ENCODE measurements at regions not wholly inside any gene's neighbourhood (a gene's known extent, or its start where the extent isn't known, plus 50 kb on each side); places are given as distances from the start of the nearest gene placed in this dataset.
A peak's percentile ranks its signal among the peaks of the same experiment; 100 is the strongest.

DNA sequence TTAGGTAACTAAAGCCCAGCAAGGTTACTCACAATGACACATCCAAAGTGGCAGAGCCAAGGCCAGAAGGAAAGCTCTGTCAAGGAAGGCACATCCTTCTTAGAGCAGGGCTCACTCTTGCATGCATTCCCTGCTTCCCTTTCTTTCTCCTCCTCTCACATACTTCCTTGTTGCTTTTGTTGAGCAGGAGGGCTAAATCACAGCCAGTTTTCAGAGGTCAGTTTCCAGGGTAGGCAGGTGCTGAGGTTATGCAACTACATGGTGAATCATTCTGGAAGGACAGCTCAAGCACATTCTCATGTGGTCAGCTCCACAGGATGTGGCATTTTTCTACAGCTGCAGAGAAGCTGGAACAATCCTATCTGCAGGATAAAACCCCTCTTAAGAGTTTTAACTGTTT, 275.6 kb downstream of the ZNF621 start:
- Histone ChIP-seq H3K4me3 (ENCODE audit: low read depth in 1 of 2, low read length in 2 of 2) (no peak overlapping the region), H3K27ac (ENCODE audit: low read depth in 2 of 2, low read length in 1 of 2) (no peak overlapping the region), H3K36me3 (ENCODE audit: control insufficient read depth in 2 of 2, insufficient read depth in 2 of 2, low read length in 1 of 2) (no peaks in the 10 kb centered on the region), H3K27me3 (ENCODE audit: control insufficient read depth in 1 of 2, insufficient read depth in 2 of 2, low read length in 2 of 2) (no peaks in the 10 kb centered on the region), H3K9me3 (ENCODE audit: control insufficient read depth in 2 of 2, insufficient read depth in 1 of 2, low read depth in 1 of 2, low read length in 1 of 2) (no peaks in the 10 kb centered on the region), H3K4me1 (ENCODE audit: control insufficient read depth in 2 of 2, insufficient read depth in 2 of 2, low read length in 1 of 2) (no peaks in the 10 kb centered on the region)

DNA sequence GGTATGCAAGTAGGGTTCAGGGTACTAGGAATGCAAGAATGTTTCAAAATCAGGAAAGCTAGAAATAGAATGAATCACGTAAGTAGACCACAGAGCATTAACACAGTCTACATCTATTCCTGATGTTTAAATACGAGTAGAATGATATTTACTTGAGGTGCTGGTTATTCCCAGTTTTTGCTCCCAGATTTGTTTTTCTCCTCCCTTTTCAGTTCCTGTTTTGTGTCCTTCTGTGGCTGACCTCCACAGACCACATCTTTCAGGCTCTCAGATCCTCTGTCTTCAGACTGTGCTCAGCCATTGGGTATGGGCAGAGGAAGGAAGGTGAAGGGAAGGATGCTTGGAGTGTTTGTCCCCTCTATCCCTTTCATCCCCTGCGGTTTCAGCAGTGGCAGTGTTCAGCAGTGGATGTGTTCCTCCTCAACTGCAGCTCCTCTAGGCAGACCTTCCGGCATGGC, 276.6 kb downstream of the ZNF621 start:
- Histone ChIP-seq H3K9me3 (ENCODE audit: control insufficient read depth in 2 of 2, insufficient read depth in 1 of 2, low read depth in 1 of 2, low read length in 1 of 2) (no peaks in the 10 kb centered on the region), H3K27ac (ENCODE audit: low read depth in 2 of 2, low read length in 1 of 2) (no peak overlapping the region), H3K4me1 (ENCODE audit: control insufficient read depth in 2 of 2, insufficient read depth in 2 of 2, low read length in 1 of 2) (no peaks in the 10 kb centered on the region), H3K4me3 (ENCODE audit: low read depth in 1 of 2, low read length in 2 of 2) (no peak overlapping the region), H3K27me3 (ENCODE audit: control insufficient read depth in 1 of 2, insufficient read depth in 2 of 2, low read length in 2 of 2) (no peaks in the 10 kb centered on the region), H3K36me3 (ENCODE audit: control insufficient read depth in 2 of 2, insufficient read depth in 2 of 2, low read length in 1 of 2) (no peaks in the 10 kb centered on the region)
- WGBS, 2 donors: 81 to 91% methylated on average over 4 of the region's 4 CpGs

DNA sequence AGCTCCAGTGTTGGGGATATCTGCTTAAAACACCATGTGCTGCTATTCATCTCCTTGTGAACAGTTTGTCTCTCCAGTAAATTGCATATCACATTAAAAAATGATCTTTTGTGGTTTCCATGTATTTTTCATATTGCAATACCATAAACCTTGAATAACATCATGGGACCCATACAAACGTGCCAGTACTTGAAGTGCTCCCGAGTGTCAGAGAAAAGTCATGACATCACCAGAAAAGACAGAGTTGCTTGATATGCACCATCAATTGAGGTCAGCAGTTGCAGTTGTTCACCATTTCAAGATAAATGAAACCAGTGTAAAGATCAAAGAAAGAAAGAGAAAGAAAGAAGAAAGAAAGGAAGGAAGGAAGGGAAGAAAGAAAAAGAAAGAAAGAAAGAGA, 278.6 kb downstream of the ZNF621 start:
- H3K9me3 ChIP-seq (ENCODE audit: control insufficient read depth in 2 of 2, insufficient read depth in 1 of 2, low read depth in 1 of 2, low read length in 1 of 2): no peaks in the 10 kb centered on the region
- no peak overlapping the region for H3K27ac ChIP-seq (ENCODE audit: low read depth in 2 of 2, low read length in 1 of 2)
- H3K4me1 ChIP-seq (ENCODE audit: control insufficient read depth in 2 of 2, insufficient read depth in 2 of 2, low read length in 1 of 2): no peaks in the 10 kb centered on the region
- 62% methylated on average over 2 of the region's 2 CpGs for WGBS, 2 donors
- H3K36me3 ChIP-seq (ENCODE audit: control insufficient read depth in 2 of 2, insufficient read depth in 2 of 2, low read length in 1 of 2): no peaks in the 10 kb centered on the region
- no peaks in the 10 kb centered on the region for H3K27me3 ChIP-seq (ENCODE audit: control insufficient read depth in 1 of 2, insufficient read depth in 2 of 2, low read length in 2 of 2)
- no peak overlapping the region for H3K4me3 ChIP-seq (ENCODE audit: low read depth in 1 of 2, low read length in 2 of 2)

DNA sequence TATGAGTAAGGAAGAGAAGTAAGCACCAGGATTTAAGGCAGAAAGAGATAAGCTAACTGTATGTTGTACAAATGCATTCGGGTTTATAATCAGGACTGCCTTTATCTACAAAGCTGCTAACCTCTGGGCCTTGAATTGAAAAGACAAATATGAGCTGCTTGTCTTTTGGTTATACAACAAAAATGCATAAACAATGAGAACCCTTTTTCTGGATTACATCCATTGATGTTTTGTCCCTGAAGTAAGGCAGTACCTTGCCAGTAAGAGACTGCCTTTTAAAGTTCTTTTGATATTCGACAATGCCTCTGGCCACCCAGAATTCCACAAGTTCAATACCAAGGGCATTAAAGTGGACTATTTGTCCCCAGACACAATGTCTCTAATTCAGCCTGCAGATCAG, 280.7 kb downstream of the ZNF621 start:
- H3K4me1 ChIP-seq (ENCODE audit: control insufficient read depth in 2 of 2, insufficient read depth in 2 of 2, low read length in 1 of 2): no peaks in the 10 kb centered on the region
- H3K36me3 ChIP-seq (ENCODE audit: control insufficient read depth in 2 of 2, insufficient read depth in 2 of 2, low read length in 1 of 2): no peaks in the 10 kb centered on the region
- no peak overlapping the region for H3K4me3 ChIP-seq (ENCODE audit: low read depth in 1 of 2, low read length in 2 of 2)
- 61 to 62% methylated on average over 2 of the region's 2 CpGs for WGBS, 2 donors
- H3K27me3 ChIP-seq (ENCODE audit: control insufficient read depth in 1 of 2, insufficient read depth in 2 of 2, low read length in 2 of 2): no peaks in the 10 kb centered on the region
- H3K27ac ChIP-seq (ENCODE audit: low read depth in 2 of 2, low read length in 1 of 2): no peak overlapping the region
- H3K9me3 ChIP-seq (ENCODE audit: control insufficient read depth in 2 of 2, insufficient read depth in 1 of 2, low read depth in 1 of 2, low read length in 1 of 2): no peaks in the 10 kb centered on the region

DNA sequence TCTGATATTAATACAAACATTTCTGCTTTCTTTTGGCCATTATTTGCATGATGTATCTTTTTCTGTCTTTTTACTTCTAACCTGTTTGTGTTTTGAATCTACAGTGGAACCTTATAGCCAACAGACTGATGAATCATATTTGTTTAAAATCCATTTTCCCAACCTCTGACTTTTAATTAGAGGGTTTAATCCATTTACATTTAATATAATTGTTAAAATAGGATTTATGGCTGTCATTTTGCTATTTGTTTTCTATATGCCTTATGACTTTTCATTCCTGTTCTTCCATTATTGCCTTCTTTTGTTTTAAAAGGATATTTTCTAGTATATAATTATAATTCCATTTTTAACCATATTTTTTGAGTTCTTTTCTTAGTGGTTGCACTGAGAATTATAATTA, 286.1 kb downstream of the ZNF621 start:
- Histone ChIP-seq H3K9me3 (ENCODE audit: control insufficient read depth in 2 of 2, insufficient read depth in 1 of 2, low read depth in 1 of 2, low read length in 1 of 2) (no peaks in the 10 kb centered on the region), H3K36me3 (ENCODE audit: control insufficient read depth in 2 of 2, insufficient read depth in 2 of 2, low read length in 1 of 2) (no peaks in the 10 kb centered on the region), H3K4me3 (ENCODE audit: low read depth in 1 of 2, low read length in 2 of 2) (no peak overlapping the region), H3K27ac (ENCODE audit: low read depth in 2 of 2, low read length in 1 of 2) (no peak overlapping the region), H3K27me3 (ENCODE audit: control insufficient read depth in 1 of 2, insufficient read depth in 2 of 2, low read length in 2 of 2) (no peaks in the 10 kb centered on the region), H3K4me1 (ENCODE audit: control insufficient read depth in 2 of 2, insufficient read depth in 2 of 2, low read length in 1 of 2) (no peaks in the 10 kb centered on the region)

DNA sequence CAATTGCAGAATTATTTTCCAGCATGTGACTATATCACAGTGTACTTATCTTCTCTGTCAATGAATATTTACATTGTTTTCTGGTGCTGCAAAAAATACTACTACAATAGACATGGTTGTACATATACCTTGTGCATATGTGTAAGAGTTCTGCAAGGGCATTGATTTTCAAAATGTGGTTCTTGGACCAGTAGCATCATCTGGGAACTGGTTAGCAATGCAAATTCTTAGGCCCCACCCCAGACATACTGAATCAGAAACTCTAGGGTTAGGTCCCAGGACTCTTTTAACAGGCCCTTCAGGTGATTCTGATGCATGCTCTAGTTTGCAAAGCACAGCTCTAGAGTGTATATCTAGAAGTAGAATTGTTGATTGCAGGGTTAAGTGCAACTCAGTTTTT, 292.3 kb downstream of the ZNF621 start:
- H3K4me1 ChIP-seq (ENCODE audit: control insufficient read depth in 2 of 2, insufficient read depth in 2 of 2, low read length in 1 of 2): no peaks in the 10 kb centered on the region
- no peaks in the 10 kb centered on the region for H3K9me3 ChIP-seq (ENCODE audit: control insufficient read depth in 2 of 2, insufficient read depth in 1 of 2, low read depth in 1 of 2, low read length in 1 of 2)
- H3K27ac ChIP-seq (ENCODE audit: low read depth in 2 of 2, low read length in 1 of 2): no peak overlapping the region
- no peak overlapping the region for H3K4me3 ChIP-seq (ENCODE audit: low read depth in 1 of 2, low read length in 2 of 2)
- H3K27me3 ChIP-seq (ENCODE audit: control insufficient read depth in 1 of 2, insufficient read depth in 2 of 2, low read length in 2 of 2): no peaks in the 10 kb centered on the region
- no peaks in the 10 kb centered on the region for H3K36me3 ChIP-seq (ENCODE audit: control insufficient read depth in 2 of 2, insufficient read depth in 2 of 2, low read length in 1 of 2)

DNA sequence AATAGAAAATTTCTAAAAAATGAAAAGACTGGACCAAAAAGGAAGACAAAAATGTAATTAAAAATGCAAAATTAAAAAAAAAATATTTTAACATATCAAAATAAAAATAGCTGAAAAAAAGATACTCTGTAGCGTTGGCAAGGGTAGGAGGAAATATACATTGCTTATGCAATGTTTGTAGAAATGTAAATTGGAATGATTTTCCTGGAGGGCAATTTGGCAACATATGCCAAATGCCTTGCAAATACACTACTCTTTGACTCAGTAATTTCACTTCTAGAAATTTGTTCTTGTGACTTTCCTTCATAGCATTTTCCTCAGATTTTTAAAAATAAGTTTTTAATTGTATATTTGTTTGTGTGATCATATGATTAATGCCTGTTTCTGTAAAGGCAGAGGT, 296.6 kb downstream of the ZNF621 start:
- Histone ChIP-seq H3K4me1 (ENCODE audit: control insufficient read depth in 2 of 2, insufficient read depth in 2 of 2, low read length in 1 of 2) (no peaks in the 10 kb centered on the region), H3K9me3 (ENCODE audit: control insufficient read depth in 2 of 2, insufficient read depth in 1 of 2, low read depth in 1 of 2, low read length in 1 of 2) (no peaks in the 10 kb centered on the region), H3K36me3 (ENCODE audit: control insufficient read depth in 2 of 2, insufficient read depth in 2 of 2, low read length in 1 of 2) (no peaks in the 10 kb centered on the region), H3K4me3 (ENCODE audit: low read depth in 1 of 2, low read length in 2 of 2) (no peak overlapping the region), H3K27me3 (ENCODE audit: control insufficient read depth in 1 of 2, insufficient read depth in 2 of 2, low read length in 2 of 2) (no peaks in the 10 kb centered on the region), H3K27ac (ENCODE audit: low read depth in 2 of 2, low read length in 1 of 2) (no peak overlapping the region)
- WGBS, 2 donors: 45 to 63% methylated on average over 1 of the region's 1 CpG

DNA sequence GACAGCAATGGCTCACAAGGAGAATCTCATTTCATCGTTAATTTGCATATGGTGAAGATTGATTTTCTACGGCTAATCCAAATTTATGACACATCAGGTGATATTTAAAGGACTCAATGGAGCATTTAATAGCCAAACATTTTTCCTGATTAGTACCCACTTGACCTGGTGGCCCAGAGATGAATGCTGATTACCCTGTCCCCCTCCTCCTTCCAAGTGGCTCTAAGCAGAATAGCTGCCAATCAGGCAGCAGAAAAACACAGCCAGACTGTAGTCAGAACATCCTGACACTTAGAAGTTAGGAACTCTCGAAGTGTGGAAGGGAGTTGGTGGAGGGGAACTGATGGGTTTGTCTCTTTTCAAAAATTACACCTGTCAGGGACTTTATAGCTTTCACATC, 302.5 kb downstream of the ZNF621 start:
- Histone ChIP-seq H3K36me3 (ENCODE audit: control insufficient read depth in 2 of 2, insufficient read depth in 2 of 2, low read length in 1 of 2) (no peaks in the 10 kb centered on the region), H3K4me3 (ENCODE audit: low read depth in 1 of 2, low read length in 2 of 2) (no peak overlapping the region), H3K27me3 (ENCODE audit: control insufficient read depth in 1 of 2, insufficient read depth in 2 of 2, low read length in 2 of 2) (no peaks in the 10 kb centered on the region), H3K9me3 (ENCODE audit: control insufficient read depth in 2 of 2, insufficient read depth in 1 of 2, low read depth in 1 of 2, low read length in 1 of 2) (no peaks in the 10 kb centered on the region), H3K4me1 (ENCODE audit: control insufficient read depth in 2 of 2, insufficient read depth in 2 of 2, low read length in 1 of 2) (peaks cover 0 to 2% of the 10 kb centered on the region in 2 donors), H3K27ac (ENCODE audit: low read depth in 2 of 2, low read length in 1 of 2) (no peak overlapping the region)
- 85 to 91% methylated on average over 3 of the region's 3 CpGs for WGBS, 2 donors

DNA sequence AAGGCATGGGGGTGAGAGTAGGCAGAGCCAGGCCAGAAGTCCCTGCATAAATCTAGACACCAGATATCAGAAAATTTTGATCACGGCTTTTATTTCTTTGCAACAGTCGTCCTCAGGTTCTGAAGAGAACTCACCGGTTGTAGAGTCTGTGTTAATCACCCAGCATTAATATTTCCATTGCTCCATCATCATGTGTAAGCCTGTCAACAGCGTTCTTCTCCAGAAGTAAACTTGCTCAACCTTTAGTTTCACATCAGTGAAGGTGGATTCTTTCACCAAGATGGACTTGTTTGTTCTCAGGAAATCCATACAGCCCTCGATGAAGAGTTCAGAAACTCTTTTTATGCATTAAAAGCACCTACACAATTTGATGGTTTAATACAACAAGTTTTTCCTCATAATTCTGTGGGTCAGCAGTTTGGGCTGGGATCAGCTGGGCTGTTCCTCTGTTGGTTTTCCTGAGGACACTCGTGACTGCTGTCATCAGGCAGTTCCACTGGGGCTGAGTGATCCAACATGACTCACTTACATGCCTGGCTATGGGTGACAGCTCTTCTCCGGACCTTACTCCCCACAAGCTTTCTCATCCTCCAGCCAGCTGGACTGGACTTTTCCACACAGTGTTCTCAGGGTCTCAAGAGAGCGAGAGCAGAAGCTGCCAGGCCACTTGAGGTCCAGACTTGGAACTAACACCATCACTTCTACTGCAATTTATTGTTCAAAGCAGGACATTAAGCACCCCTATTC, 303.4 kb downstream of the ZNF621 start:
- 61 to 68% methylated on average over 8 of the region's 8 CpGs for WGBS, 2 donors
- H3K27me3 ChIP-seq (ENCODE audit: control insufficient read depth in 1 of 2, insufficient read depth in 2 of 2, low read length in 2 of 2): no peaks in the 10 kb centered on the region
- H3K4me1 ChIP-seq (ENCODE audit: control insufficient read depth in 2 of 2, insufficient read depth in 2 of 2, low read length in 1 of 2): peaks cover 0 to 2% of the 10 kb centered on the region in 2 donors
- no peaks in the 10 kb centered on the region for H3K9me3 ChIP-seq (ENCODE audit: control insufficient read depth in 2 of 2, insufficient read depth in 1 of 2, low read depth in 1 of 2, low read length in 1 of 2)
- H3K4me3 ChIP-seq (ENCODE audit: low read depth in 1 of 2, low read length in 2 of 2): no peak overlapping the region
- H3K36me3 ChIP-seq (ENCODE audit: control insufficient read depth in 2 of 2, insufficient read depth in 2 of 2, low read length in 1 of 2): no peaks in the 10 kb centered on the region
- peak overlapping the region in 1 of 2 donors; percentile 7 for H3K27ac ChIP-seq (ENCODE audit: low read depth in 2 of 2, low read length in 1 of 2)

DNA sequence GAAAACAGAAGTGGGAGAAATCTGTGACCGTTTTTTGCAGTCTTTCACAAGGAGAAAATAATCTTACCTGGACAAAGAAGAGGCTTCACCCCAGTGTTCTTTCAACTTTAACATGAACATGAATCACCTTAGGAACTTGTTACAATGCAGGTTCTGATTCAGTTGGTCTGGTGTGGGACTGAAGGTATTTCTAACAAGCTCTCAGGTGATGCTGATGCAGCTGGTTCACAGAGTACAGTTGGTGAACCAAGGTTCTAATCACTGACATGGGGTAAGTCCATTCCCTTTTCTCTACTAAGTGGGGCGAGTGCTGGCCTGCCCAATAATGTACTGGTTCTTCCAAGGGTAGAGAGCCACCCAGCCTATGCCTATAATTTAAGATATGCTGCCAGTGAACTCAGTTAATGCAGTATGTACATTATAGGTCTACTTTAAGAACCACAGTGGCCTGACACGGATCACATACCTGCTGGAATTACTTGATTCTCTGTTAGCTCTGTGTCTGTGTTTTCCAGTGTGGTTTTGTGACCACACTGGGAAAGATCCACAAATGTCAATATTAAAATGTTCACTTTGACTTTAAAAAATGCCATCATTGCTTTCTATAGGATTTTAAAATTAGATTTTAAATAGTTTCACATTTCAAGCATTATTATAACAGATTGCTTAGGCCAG, 304.1 kb downstream of the ZNF621 start:
- WGBS, 2 donors: 74 to 75% methylated on average over 3 of the region's 3 CpGs

More for the DNA sequence above, 304.1 kb downstream of the ZNF621 start:
- Histone ChIP-seq H3K27ac (ENCODE audit: low read depth in 2 of 2, low read length in 1 of 2) (no peak overlapping the region), H3K36me3 (ENCODE audit: control insufficient read depth in 2 of 2, insufficient read depth in 2 of 2, low read length in 1 of 2) (no peaks in the 10 kb centered on the region), H3K4me1 (ENCODE audit: control insufficient read depth in 2 of 2, insufficient read depth in 2 of 2, low read length in 1 of 2) (peaks cover 0 to 2% of the 10 kb centered on the region in 2 donors), H3K4me3 (ENCODE audit: low read depth in 1 of 2, low read length in 2 of 2) (no peak overlapping the region), H3K9me3 (ENCODE audit: control insufficient read depth in 2 of 2, insufficient read depth in 1 of 2, low read depth in 1 of 2, low read length in 1 of 2) (no peaks in the 10 kb centered on the region), H3K27me3 (ENCODE audit: control insufficient read depth in 1 of 2, insufficient read depth in 2 of 2, low read length in 2 of 2) (no peaks in the 10 kb centered on the region)

Measured in esophagus (tissue), 2 donors.